Upper lobe of right lung (tissue), 1 donor: ENCODE measurements at regions not wholly inside any gene's neighbourhood (a gene's known extent, or its start where the extent isn't known, plus 50 kb on each side); places are given as distances from the start of the nearest gene placed in this dataset.

Experiments
- ATAC-seq: fragments of 200-7000 bp; cut with Tn5 transposase; one replicate; pipeline ENCODE4 v1.9.1; 2020; ENCODE audit warnings: mild to moderate bottlenecking, moderate library complexity
- DNase-seq: peaks from one replicate; pipeline ENCODE4 v3.0.0-alpha.2; 2020
- H3K27ac ChIP-seq: fragments of 200-600 bp; one replicate; pipeline ENCODE4 v1.8.0; 2022
- H3K27me3 ChIP-seq: fragments of 200-600 bp; one replicate; pipeline ENCODE4 v1.8.0; 2022; ENCODE audit warnings: mild to moderate bottlenecking
- H3K36me3 ChIP-seq: fragments of 200-600 bp; one replicate; pipeline ENCODE4 v1.8.0; 2022
- H3K4me1 ChIP-seq: fragments of 200-600 bp; one replicate; pipeline ENCODE4 v1.8.0; 2022
- H3K4me3 ChIP-seq: fragments of 200-600 bp; one replicate; pipeline ENCODE4 v1.8.0; 2022; ENCODE audit warnings: mild to moderate bottlenecking
- H3K9me3 ChIP-seq: fragments of 200-600 bp; one replicate; pipeline ENCODE4 v1.8.0; 2022
- intact Hi-C: fragments of 100-400 bp; cut with DNase I; formaldehyde crosslinking; loops from one replicate; pipeline ENCODE4 v1.11.0; 2022
- TF ChIP-seq, protein P1 (sequence below): fragments of 200-600 bp; IDR thresholded peaks from one replicate; pipeline ENCODE4 v1.8.0; 2022; ENCODE audit warnings: antibody characterized with exemption
- donor health status: DM: no; HTN: yes; CAD: no; lungs with severe emphysema.

- H3K9me3 ChIP-seq = no peaks in the 10 kb centered on the region
- ATAC-seq = no peak
- H3K27me3 ChIP-seq = no peaks in the 10 kb centered on the region
- peak overlapping the region; percentile 6 for H3K4me3 ChIP-seq
- peaks cover 16% of the 10 kb centered on the region for H3K4me1 ChIP-seq
- DNase-seq = no peak
- H3K27ac ChIP-seq = peak overlapping the region; percentile 24
- intact Hi-C loops = loop anchor here (10.0 kb wide), 1 partner anchor 63 kb away; the partner anchor contains the start of gene TAGAP
- TF ChIP-seq, protein P1, sequence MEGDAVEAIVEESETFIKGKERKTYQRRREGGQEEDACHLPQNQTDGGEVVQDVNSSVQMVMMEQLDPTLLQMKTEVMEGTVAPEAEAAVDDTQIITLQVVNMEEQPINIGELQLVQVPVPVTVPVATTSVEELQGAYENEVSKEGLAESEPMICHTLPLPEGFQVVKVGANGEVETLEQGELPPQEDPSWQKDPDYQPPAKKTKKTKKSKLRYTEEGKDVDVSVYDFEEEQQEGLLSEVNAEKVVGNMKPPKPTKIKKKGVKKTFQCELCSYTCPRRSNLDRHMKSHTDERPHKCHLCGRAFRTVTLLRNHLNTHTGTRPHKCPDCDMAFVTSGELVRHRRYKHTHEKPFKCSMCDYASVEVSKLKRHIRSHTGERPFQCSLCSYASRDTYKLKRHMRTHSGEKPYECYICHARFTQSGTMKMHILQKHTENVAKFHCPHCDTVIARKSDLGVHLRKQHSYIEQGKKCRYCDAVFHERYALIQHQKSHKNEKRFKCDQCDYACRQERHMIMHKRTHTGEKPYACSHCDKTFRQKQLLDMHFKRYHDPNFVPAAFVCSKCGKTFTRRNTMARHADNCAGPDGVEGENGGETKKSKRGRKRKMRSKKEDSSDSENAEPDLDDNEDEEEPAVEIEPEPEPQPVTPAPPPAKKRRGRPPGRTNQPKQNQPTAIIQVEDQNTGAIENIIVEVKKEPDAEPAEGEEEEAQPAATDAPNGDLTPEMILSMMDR = no peak
- no peaks in the 10 kb centered on the region for H3K36me3 ChIP-seq
Observed at GRCh38 chr6:159107451-159108260, 61.5 kb upstream of the FNDC1 start.

DNA sequence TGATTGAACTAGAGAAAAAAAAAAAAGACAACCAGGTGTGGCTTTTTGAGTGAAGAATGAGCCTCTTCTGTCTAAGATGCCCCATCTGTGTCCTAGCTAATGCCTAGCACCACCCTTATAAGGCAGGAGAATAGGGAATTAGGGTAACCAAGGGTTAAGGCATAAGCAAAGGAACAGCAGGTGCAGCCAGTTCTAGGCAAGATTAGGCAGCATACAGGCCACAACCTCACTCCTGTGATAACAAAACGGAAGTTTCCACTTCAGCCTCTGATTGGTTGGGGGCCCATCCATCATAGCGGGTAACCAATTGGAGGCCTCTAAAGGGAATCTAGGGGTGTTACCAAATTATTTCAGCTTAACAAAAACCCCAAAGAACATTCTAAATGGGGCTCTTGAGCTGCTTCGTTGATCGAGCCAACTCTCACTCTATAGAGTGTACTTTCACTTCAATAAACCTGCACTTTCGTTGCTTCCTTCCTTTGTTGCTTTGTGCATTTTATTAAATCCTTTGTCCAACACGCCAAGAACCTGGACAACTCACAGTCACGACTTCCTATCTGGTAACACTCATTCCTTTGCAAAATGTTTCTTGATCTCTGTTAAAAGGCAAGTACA is 61.9 kb upstream of the TAGAP start:
- Histone ChIP-seq H3K9me3 (no peaks in the 10 kb centered on the region), H3K27ac (peak overlapping the region; percentile 24), H3K36me3 (no peaks in the 10 kb centered on the region), H3K4me1 (peaks cover 16% of the 10 kb centered on the region), H3K27me3 (no peaks in the 10 kb centered on the region), H3K4me3 (peak overlapping the region; percentile 6)
- TF ChIP-seq, protein P1 = no peak
- intact Hi-C loops = loop anchor here (10.0 kb wide), 1 partner anchor 62 kb away; the partner anchor contains the start of gene TAGAP
- ATAC-seq (peak; percentile 85), DNase-seq (no peak)

- Histone ChIP-seq H3K4me1 (peaks cover 16% of the 10 kb centered on the region), H3K27ac (no peak overlapping the region), H3K4me3 (no peak overlapping the region), H3K9me3 (no peaks in the 10 kb centered on the region), H3K36me3 (no peaks in the 10 kb centered on the region), H3K27me3 (no peaks in the 10 kb centered on the region)
- TF ChIP-seq, protein P1 = no peak
- ATAC-seq = no peak
- intact Hi-C loops = loop anchor here (10.0 kb wide), 1 partner anchor 61 kb away; the partner anchor contains the start of gene TAGAP
- no peak for DNase-seq
Observed at GRCh38 chr6:159105716-159106115, 60.9 kb upstream of the TAGAP start.

DNA sequence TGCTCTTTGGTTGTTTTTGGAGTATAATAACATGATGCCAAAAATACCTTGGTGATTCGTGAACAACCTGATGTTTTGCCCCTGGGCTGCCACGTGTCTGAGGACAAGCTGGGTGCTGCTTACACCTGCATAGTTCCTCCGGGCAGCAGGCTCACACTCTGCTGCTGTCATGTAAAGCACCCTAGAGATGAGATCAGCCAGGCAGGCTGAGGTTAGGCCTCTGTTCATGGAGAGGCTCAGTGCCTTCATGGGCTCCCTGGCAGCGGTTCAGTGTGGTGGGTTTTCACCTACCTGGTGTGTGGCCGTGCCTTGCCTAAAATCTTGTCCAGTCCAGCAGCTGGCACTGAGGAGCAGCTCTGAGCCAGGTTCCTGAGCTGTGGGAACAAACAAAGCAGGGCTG is 60.1 kb upstream of the TAGAP start:
- H3K4me1 ChIP-seq = peaks cover 11% of the 10 kb centered on the region
- no peak for ATAC-seq
- no peaks in the 10 kb centered on the region for H3K36me3 ChIP-seq
- H3K9me3 ChIP-seq = no peaks in the 10 kb centered on the region
- DNase-seq = no peak
- no peak overlapping the region for H3K27ac ChIP-seq
- no peaks in the 10 kb centered on the region for H3K27me3 ChIP-seq
- TF ChIP-seq, protein P1 = no peak
- H3K4me3 ChIP-seq = no peak overlapping the region
- intact Hi-C loops = loop anchor here (10.0 kb wide), 1 partner anchor 60 kb away; the partner anchor contains the start of gene TAGAP

GRCh38 chr6:159104163-159104925 is 59.6 kb upstream of the TAGAP start:
- intact Hi-C loops = loop anchor here (10.0 kb wide), 1 partner anchor 60 kb away; the partner anchor contains the start of gene TAGAP
- H3K9me3 ChIP-seq = no peaks in the 10 kb centered on the region
- ATAC-seq (peak; percentile 94), DNase-seq (peak; percentile 82)
- H3K4me1 ChIP-seq = peaks cover 8% of the 10 kb centered on the region
- H3K27me3 ChIP-seq = no peaks in the 10 kb centered on the region
- TF ChIP-seq, protein P1 = peak; percentile 89
- H3K36me3 ChIP-seq = no peaks in the 10 kb centered on the region
- no peak overlapping the region for H3K4me3 ChIP-seq
- no peak overlapping the region for H3K27ac ChIP-seq
